ENCODE measurements at regions not wholly inside any gene's neighbourhood (a gene's known extent, or its start where the extent isn't known, plus 50 kb on each side); places are given as distances from the start of the nearest gene placed in this dataset.

DNA sequence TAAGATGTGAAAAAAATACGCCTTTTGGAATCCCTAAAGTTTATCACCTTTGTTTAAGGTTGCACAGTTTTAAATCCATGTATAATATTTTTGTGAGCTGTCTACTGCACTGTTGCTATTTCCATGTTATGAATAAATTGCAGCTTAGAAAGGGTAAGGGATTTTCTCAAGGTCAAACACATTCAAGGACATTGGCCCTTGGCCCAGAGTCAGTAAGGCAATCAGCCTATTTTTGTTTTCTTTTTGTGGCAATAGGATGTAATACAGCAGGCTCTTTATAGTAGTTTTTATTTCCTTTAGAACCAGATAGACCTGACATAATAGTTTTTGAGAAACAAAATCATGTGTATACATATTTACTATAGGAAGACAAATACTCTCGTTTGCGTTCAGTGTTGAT is 219.8 kb downstream of the ACTR3B start:
- TF ChIP-seq CTCF (IDR thresholded peaks at IDR 0.05) (no peak), POLR2A (IDR thresholded peaks at IDR 0.05) (no peak)

All from Peyer's patch (tissue), 4 donors.